ENCODE measurements at regions not wholly inside any gene's neighbourhood (a gene's known extent, or its start where the extent isn't known, plus 50 kb on each side); places are given as distances from the start of the nearest gene placed in this dataset.

DNA sequence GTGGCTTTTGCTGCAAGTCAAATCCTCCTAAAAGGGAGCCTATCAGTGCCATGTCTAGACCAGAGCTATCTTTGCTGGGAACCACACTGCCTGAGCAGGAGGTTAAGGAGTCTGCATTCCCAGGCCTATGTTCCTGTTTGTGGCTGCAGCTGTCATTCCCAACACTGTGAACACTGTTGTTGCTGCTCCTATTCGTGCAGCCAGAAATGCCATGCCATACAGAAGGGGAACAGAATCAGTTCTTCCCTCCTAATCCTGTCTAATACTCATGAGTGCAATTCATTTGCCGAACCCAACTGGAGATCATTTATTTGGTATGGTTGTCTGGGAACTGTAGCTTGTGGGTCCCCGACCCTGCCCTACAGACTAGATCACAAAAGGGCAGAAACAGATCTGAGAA lies 406.5 kb upstream of the GJE1 start:
- H3K4me3 ChIP-seq (ENCODE audit: low read length), result no peak overlapping the region
- TF ChIP-seq, protein P1, sequence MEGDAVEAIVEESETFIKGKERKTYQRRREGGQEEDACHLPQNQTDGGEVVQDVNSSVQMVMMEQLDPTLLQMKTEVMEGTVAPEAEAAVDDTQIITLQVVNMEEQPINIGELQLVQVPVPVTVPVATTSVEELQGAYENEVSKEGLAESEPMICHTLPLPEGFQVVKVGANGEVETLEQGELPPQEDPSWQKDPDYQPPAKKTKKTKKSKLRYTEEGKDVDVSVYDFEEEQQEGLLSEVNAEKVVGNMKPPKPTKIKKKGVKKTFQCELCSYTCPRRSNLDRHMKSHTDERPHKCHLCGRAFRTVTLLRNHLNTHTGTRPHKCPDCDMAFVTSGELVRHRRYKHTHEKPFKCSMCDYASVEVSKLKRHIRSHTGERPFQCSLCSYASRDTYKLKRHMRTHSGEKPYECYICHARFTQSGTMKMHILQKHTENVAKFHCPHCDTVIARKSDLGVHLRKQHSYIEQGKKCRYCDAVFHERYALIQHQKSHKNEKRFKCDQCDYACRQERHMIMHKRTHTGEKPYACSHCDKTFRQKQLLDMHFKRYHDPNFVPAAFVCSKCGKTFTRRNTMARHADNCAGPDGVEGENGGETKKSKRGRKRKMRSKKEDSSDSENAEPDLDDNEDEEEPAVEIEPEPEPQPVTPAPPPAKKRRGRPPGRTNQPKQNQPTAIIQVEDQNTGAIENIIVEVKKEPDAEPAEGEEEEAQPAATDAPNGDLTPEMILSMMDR (IDR thresholded peaks at IDR 0.05; ENCODE audit: insufficient read depth, low read depth, low read length, missing control alignments), result no peak
- DNase-seq (ENCODE audit: low read depth), result no peak

DNA sequence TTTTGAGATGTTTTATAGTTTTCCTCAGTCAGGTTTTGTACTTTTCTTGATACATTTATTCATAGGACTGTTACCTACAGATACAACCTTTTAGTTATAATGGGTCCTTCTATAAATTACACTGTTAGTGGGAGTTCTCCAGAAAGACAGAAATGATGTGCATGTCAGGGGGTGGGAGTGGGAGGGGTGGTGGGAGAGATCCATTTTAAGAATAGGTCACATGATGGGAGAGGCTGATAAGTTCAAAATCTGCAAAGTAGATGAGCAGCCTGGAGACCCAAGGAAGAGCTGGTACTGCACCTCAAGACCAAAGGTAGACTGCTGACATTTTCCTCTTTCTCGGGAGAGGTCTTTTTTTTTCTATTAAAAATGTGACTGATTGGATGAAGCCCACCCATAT lies 408.0 kb upstream of the GJE1 start:
- no peak overlapping the region for H3K4me3 ChIP-seq (ENCODE audit: low read length)
- DNase-seq (ENCODE audit: low read depth), result no peak
- TF ChIP-seq, protein P1 (IDR thresholded peaks at IDR 0.05; ENCODE audit: insufficient read depth, low read depth, low read length, missing control alignments), result no peak

DNA sequence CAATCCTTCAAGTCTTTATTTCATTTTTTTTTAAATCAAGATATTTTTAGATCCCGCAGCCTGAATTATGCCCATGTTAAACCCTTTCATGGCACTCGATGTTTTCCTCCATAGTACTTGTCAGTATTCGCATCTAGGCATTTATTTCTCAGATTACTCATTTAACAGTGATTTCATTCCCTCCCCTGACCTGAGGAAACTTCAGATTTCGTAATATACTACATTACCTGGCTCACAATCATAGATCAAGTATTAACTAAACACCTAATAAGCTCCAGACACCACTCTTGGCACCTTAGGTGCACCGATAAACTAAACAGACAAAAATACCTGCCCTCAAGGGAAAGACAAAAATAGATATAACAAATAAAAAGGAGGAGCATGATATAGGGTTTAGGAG lies 413.2 kb upstream of the GJE1 start:
- TF ChIP-seq, protein P1 (IDR thresholded peaks at IDR 0.05; ENCODE audit: insufficient read depth, low read depth, low read length, missing control alignments), result no peak
- no peak overlapping the region for H3K4me3 ChIP-seq (ENCODE audit: low read length)
- DNase-seq (ENCODE audit: low read depth), result peak; percentile 61

DNA sequence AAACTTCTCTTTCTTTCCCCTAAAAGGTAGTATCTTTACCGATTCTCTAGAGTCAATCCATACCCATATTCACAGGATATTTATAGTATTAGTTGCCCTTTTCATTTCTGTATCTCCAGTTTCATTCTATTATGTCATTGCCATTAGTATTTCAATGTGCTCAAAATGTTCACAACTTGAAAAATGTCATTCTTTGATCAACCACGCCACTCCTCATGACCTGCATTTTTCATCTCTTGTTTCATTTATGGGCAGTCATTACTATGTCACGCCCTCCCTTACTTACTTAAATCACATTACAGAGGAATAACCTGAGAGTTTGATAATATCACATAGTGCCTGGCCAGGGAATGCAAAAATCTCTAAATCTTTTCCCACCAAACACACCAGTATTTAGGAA lies 427.3 kb upstream of the GJE1 start:
- no peak overlapping the region for H3K4me3 ChIP-seq (ENCODE audit: low read length)
- TF ChIP-seq, protein P1 (IDR thresholded peaks at IDR 0.05; ENCODE audit: insufficient read depth, low read depth, low read length, missing control alignments), result no peak
- no peak for DNase-seq (ENCODE audit: low read depth)

DNA sequence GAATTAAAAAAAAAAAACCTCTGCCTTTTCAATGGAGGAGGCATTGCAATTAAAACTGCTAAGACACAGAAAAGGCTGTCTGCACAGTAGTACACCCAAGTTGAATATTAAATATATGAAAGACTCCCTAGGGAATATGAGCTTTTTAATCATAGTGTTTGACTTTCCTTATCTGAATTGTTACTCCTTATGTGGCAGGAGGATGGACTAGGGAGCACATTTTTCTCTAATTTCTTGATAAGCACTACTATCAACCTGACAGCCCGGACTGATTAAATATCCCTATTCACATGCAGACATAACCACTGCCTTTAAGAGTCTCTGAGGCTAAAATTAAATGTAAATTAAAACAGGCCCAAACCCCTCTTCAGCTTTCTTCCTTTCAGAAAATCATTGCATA lies 428.6 kb upstream of the GJE1 start:
- TF ChIP-seq, protein P1 (IDR thresholded peaks at IDR 0.05; ENCODE audit: insufficient read depth, low read depth, low read length, missing control alignments), result no peak
- H3K4me3 ChIP-seq (ENCODE audit: low read length), result no peak overlapping the region
- DNase-seq (ENCODE audit: low read depth), result no peak

DNA sequence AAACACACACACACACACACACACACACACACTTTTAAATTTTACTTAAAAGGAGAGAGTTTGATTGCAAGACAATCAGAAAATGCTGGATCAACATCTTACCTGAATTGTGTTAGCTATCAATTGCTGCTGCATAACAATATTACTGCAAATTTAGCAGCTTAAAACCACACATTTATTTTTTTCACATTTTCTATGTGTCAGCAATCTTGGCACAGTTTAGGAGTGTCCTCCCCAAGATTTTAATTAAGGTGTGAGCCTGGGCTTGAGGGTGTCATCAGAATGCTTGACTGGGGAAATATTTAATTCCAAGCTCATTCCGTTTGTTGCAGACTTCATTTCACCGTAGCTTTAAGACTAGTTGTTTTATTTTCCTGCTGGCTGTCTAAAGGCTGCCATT lies 431.0 kb upstream of the GJE1 start:
- DNase-seq (ENCODE audit: low read depth), result no peak
- no peak overlapping the region for H3K4me3 ChIP-seq (ENCODE audit: low read length)
- TF ChIP-seq, protein P1 (IDR thresholded peaks at IDR 0.05; ENCODE audit: insufficient read depth, low read depth, low read length, missing control alignments), result no peak

DNA sequence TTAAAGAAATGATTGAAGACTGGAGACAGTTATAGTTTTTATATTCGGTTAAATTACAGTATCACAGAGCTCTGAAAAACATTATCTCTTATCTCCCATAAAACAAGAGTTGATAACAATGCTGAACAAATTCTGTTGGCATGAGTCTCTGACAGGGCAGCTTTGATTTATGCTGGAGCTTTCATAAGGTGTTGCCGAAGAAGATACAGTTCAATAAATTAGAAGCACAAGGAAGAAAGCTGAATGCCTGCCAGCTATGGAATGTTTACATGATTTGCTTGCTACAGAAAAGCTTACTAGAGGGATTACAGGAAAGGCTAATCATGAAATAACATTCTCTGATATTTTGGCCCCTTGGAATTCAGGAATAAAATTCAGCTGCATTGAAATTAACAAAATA lies 431.9 kb upstream of the GJE1 start:
- no peak overlapping the region for H3K4me3 ChIP-seq (ENCODE audit: low read length)
- DNase-seq (ENCODE audit: low read depth), result no peak
- TF ChIP-seq, protein P1 (IDR thresholded peaks at IDR 0.05; ENCODE audit: insufficient read depth, low read depth, low read length, missing control alignments), result no peak

Data from epithelial cell of esophagus (primary cell).